NCI-H69 (cell line): ENCODE measurements at regions not wholly inside any gene's neighbourhood (a gene's known extent, or its start where the extent isn't known, plus 50 kb on each side); places are given as distances from the start of the nearest gene placed in this dataset.

ENCODE experiments used
- DNase-seq: peaks from one replicate; lab custom pipeline; 2025; lab: John Stamatoyannopoulos, UW

DNA sequence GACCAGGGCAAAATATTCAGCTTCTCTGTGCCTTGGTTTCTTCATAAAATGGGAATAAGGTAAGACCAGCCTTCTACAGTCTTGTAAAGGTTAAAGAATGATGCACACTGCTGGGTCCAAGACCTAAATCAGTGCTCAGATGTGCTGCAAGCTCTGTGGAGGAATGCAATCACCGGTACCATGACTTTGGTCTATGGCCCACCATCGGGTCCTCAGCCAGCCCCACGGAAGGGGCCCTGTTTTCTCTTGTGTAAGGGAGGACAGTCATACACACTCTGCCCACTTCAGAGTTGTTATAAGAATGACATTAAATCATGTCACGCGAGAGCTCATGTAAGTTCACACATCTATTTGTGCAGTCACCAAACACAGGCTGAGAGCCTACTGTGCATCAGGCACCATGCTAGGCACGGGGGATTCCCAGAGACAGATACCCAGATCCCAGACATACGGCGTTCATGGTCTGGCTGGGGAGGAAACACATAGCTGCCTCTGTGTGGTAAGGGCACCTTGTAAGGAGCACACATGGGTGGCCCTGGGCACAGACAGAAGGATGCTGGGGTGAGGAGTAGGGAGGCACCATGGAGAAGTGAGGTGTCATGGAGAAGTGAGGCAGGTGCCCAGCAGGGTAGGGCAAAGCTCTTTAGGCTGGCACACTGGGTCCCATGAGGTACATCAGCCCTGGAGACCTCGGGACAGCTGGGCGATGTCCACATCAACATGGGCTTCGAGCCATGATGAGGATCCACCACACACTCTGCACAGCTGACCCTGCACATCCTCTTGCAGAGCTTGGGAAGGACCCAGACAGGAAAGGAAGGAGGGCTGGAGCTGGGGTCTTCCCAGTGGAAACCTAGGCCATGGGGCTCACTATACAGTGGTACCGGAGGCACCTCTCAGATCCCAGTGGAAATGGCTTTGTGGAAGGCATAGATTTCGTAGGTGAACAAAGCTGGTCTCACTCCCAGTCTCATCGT is 190.4 kb upstream of the DIO3 start:
- DNase-seq: no peak

DNA sequence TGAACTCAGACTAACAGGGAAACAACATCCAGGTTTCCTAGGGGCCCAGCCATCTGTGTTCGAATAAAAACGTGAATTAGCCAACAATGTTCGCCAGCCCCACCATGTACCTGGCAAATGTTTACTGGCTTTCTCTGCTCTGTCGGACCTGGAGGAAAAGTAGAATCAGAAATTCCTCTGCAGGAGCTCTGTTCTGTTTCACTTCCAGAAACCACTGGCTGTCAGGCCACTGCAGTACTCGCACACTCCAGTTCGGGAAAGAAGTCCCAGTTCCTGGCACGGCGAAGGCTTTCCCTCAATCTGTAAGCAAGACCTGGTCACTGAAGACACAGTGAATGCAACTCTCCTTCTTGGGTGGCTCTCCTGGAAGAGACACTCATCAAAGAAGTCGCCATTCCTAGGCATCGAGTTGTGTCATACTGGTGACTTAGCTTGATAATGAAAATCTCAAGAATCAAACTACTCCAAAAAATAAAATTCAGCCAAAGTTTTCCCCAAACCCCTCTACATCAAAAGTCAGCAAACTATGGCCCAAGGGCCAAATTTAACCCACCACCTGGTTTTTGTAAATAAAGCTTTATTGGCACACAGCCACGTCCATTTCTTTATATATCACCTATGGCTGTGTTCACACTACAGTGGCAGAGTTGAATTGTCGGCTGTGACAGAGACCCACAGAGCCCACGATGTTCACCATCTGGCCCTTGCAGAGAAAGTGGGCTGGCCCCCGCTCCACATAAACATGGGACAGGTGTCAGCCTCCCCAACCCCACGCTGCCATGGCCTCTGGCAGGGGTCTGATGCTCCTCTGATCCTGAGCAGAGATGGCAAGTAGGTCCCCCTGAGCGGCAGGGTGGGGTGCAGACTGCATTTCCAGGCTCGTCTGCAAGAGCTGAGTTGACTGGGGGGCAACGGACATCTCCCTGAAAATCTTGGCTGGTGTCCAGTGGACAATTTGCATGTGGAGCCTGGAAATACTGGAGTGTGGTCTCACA is 189.2 kb upstream of the DIO3 start:
- no peak for DNase-seq

DNA sequence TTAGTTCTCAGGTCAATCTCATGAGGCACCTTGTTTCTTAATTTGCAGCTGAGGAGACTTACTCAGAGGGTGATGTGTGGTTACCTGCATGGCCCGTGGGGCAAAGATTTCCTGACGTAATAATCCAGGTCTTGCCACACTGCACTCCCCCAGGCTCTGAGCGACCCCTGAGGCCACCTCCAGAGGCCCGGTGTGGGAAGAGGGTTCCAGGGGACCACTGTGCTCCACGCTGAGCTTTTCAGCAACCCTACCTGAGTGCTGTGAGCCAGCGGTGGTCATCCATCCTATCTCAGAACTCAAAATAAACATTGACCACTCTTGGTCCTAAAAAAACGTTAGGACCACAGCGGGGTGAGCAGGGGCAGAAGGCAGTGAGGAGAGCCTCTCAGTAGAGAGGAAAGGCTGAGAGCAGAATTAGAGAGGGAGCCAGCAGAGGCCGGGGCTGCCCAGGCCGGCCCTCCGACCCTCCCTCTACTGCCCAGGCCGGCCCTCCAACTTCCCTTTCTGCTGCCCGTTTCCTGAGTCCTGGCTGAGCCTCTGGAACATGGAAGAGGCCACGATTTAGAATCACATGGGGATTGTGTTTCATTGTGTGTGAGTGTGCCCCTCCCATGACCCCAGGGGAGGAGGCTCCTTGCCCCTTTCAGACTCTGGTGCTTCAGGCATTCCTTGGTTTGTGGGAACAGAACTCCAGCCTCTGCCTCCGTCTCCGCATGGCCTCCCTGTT is 188.2 kb upstream of the DIO3 start:
- DNase-seq: no peak

DNA sequence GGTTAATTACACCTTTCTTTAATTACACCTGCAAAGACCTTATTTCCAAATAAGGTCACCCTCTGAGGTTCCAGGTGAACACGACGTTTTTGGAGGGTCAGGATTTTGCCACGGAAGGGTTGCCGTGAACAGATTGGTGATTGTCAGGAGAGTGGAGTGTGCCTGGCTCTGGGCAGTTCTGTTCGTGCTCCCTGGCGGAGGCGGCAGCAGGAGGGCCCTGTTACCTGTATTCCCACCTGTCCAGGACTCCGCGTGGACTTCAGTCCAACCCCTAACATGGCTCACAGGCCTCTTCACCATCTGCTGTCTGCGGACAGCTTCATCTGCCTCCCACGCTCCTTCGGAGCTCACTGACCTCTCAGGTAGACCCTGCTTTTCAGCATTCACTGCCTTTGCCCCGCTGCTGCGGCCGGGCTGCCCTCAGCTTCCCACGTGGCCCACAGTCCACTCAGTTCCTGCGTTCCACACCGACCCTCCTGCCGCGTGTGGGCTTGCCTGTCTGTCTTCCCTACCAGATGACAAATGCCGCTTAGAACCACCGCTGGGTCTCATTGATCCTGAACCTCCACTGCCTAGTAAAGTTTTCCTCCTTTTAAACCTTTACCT is 187.5 kb upstream of the DIO3 start:
- no peak for DNase-seq

DNA sequence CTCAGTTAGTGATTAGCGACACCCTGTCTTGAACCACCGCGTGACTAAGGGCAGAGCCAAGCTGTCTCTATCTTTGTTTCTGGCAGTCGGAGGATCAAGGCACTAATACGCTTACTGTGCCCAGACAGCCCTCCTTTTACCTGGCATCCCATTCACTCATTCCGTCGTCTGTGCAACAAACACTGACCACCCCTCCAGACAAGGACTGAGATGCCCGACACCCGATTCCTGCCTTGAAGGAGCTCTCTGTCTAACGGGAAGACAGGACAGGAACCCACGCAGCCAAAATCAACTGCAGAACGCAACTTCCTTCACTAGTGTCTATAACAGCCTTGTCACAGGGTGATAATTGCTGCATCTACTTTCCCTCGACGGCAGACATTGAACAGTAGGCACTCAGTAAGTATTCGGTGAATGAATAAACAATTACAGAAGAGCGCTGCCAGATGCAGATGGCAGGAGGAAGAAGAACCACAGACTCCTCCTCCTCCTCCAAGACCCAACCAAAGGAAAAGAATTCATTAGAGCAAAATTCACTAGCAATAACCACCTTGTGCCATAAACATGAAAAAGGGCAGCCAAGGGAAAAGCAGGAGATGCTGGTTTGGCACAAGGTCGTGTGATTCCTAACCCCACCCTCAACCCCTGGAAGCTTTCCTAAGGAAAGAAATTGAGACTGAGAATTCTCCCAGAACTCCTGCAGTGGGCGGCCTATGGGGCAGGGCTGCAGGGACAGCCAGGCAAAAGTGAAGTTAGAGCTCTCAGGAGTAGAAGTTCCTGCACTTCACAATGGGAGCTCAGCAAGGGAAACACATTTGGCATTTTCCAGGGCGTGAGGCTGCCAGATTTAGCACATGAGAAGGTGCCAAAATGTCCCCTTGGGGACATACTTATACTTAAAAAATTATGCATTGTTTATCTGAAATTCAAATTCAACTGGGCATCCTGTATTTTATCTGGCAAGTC is 186.6 kb upstream of the DIO3 start:
- DNase-seq: no peak

DNA sequence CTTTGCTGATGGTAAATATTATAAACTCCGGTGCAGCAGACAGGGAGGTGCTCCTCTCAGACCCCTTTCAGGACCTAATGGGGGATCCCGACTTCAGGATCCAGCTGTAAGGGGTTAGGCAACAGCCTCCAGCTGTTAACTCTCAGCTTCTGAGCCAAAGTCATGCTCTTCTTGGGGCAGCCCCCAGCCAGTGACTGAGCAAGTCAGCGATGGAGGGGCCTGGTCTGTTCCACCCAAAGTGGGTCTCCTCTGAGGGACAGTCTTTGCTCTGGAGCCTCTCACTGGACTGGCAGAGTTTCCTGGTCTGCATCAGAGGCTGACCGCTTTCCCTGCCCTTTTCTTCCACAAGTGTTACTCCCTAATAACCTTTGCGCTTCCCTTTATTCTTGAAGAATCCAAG is 184.2 kb upstream of the DIO3 start:
- DNase-seq: no peak

DNA sequence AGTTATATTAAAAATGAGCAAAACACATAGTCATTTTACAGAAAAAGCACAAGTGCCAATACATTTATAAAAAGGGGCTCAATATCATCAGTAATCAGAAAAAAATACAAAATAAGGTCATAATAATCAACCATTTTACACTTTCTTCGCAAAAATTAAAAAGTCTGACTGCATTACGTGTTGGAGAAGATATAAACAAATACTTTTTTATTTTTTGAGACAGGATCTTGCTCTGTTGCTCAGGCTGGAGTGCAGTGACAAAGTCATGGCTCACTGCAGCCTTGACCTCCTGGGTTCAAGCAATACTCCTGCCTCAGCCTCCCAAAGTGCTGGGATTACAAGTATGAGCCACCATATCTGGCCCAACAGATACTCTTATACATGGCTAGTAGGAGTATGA is 181.5 kb upstream of the DIO3 start:
- no peak for DNase-seq

DNA sequence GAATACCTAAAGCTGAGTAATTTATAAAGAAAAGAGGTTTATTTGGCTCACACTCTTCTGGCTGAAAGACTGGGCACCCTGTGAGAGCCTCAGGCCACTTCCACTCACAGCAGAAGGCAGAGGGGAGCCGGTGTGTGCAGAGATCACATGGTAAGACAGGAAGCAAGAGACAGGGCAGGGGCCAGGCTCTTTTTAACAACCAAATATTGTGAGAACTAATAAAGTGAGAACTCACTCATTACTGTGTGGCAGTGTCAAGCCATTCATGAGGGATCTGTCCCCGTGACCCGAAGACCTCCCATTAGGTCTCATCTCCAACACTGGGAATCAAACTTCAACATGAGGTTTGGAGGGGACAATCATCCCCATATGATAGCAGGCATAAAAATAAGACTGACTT is 180.8 kb upstream of the DIO3 start:
- DNase-seq: no peak

DNA sequence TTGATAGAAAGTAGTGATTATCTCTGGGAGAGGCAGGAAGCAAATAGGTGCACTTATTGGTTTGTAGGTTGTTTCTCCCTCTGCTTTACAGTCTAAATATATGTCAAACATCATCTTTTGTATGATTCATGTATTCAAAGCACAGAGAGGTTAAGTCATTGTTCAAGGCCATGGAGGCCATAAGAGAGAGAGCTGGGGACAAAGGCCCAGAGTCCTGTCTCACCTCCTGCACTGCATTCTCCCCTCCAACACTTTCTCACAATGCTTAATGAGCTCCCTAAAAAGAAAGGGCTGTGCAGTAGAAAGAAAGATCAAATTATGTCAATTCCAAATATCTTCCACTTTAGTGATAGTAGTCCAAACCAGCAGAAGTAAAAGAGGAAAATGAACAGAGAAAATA is 180.4 kb upstream of the DIO3 start:
- DNase-seq: no peak

DNA sequence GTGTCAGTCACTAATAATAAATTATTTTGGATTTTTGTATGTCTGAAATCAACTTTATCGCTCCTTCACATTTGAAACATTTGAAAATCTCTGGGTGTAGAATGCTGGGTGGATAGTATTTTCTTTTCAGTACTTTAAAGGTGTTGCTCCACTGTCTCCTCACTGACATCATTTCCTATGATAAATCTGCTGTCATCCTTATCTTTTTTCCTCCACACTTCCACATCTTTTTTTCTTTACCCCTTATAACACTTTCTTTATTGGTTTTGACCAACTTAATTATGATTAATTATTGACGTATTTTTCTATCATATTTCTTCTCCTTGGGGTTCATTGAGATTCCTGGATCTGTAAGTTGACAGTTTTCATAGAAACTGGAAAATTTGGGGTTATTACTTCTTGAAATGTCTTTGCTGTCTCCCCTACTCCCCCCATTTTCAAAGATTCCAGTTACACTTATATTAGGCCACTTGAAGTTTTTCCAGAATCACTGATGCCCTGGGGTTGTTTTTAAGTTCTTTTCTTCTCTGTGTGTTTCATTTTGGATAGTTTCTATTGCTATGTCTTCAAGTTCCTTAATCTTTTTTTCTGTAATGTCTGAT is 177.5 kb upstream of the DIO3 start:
- no peak for DNase-seq

DNA sequence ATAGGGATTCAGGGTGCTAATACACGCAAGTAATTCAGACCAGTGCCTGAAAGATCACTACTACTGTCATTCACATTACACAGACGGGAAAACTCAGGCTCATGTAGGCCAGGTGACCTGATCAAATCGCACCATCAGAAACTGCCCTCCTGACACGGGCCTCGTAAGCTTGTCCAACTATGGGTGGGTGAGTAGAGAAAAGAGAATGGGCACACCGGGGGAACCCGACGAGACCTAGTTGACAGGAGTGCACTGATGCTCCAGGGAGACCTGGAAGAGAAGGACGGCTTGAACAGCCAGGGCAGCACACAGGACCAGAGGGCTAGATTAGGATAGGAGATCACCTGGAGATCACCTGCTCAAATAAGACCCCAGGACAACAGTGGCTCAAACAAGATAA is 166.9 kb upstream of the DIO3 start:
- no peak for DNase-seq

DNA sequence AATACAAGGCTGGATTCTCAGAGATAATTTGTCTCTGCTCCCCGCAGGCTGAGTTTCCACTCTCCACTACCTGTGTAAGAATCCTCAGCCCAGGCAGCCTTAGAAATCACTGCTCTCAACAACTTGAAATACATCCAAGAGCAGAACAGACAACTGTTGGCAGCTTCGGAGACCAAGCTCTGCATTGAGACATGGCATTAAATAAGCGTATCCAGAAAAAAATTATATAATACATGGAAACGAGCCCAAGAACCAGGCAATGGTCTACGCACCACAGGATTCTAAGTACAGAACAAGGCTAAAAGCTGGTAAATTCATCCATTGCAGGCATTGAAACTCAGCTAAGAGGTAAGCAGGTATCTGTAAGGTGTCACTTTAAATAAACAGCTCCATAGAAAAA is 165.5 kb upstream of the DIO3 start:
- no peak for DNase-seq

DNA sequence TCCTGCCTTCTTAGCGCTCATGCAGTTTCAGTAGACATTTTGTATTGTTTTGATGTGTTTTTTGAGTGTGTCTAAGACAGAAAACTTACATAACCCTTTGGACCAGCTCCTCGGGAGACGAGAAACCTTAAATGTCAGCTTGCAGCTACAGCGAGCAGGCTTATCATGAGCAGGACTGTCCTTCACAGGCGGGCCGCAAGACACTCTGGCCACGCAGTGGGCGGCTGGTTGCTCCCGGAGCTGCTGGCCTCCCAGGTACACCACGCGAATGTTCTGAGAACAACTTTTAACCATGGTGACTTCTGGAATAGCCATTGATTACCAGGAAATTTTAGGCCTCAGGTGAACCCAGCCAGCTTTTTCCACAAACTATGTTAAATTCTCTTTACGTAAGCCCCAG is 164.1 kb upstream of the DIO3 start:
- DNase-seq: no peak

DNA sequence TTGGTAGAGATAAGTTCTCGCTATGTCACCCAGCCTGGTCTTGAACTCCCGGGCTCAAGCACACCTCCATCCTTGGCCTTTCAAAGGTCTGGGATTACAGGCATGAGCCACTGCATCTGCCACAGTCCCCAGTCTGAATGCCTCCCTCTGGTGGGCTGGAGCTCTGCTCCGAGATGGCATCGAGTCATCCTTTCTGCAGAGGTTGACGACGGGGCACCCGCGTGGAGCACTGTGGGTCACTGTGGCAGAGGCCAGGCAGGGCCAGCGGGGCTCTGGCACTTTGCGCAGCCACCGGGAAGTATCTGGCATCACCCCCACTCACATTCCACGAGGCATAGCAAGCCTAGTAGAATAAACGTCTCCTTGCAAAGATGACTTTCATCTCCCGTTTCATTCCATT is 163.3 kb upstream of the DIO3 start:
- no peak for DNase-seq

DNA sequence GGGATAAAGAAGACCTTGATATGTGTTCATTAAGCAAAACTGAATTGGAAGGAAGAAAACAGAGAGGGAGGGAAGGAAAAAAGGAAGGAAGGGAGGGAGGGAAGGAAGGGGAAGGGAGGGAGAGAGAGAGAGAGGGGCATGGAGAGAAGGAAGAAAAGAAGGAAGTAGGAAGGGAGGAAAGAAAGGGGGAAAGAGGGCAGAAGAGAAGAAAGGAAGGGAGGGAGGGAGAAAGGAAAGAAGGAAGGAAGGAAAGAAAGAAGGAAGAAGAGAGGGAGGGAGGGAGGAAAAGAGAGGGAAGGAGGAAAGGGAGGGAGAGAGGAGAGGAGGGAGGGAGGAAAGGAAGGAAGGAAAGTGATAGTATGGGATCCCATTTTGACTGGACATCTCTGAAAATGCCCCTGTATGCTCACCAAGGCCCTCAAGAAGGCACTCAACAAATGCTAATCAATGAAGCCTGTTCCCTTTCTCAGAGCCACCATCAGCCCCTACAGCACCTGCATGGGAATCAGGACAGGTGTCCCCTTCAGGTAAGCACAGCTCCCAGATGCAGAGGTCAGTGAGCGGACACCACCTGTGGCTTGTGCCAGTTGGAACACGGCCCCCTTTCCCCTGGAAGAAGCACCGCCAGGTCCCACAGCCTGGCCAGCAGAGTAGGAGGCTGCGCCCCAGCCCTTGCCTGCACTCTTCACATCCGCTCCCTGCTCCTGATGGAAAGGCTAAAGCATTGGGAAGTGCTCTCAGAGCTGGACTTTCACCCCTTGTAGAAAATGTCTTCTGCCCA is 161.4 kb upstream of the DIO3 start:
- no peak for DNase-seq

DNA sequence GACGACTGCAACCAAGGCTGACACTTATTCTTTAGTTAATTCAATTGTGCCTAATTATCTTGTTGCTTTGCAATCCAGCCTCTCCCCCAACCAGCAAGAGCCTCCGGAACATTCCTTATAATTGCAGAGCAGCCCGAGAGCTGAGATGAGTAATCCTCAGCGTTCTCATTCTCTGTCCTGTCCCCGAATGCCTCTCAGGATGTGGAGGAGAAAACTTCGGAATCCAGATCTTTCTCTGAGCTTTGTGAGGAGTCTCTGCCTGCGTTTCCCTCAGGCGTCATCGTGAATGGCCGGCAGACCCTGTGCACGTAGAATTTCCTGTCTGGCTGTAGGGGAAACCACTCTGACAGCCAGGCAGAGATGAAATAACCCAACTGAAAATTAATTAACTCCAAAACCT is 160.5 kb upstream of the DIO3 start:
- DNase-seq: no peak

DNA sequence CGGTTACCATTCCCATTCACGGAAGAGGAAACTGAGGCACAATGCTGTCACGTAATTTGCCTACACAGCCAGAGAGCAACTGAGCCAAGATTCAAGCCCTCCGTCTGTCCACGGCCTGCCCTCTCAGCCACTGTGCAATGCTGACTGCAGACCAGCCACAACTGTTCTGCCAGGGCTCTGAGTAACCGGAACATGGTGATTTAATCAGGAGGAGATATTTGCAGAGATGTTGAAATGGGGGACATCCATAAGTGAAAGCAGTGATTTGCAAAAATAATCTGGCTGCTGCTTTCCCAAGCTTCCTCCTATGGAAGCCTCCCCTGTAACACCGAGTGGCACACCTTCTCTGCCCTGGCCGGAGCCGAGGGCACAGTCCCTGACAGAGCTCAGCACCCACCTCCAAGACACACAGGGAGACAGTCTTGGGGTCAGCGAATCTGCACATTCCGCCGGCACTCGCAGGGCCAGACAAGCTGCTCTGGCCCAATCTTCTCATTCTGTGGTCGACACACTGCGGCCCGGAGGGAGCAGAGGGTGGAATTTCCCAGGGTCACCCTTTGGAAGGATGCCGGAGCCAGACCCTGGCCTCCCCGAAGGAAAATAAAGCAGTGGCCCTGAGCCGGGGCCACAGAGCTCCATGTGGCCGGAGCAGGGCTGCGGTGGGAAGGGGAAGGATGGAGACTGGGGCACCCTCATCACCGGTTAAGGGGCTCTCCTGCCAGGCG is 158.2 kb upstream of the DIO3 start:
- no peak for DNase-seq

DNA sequence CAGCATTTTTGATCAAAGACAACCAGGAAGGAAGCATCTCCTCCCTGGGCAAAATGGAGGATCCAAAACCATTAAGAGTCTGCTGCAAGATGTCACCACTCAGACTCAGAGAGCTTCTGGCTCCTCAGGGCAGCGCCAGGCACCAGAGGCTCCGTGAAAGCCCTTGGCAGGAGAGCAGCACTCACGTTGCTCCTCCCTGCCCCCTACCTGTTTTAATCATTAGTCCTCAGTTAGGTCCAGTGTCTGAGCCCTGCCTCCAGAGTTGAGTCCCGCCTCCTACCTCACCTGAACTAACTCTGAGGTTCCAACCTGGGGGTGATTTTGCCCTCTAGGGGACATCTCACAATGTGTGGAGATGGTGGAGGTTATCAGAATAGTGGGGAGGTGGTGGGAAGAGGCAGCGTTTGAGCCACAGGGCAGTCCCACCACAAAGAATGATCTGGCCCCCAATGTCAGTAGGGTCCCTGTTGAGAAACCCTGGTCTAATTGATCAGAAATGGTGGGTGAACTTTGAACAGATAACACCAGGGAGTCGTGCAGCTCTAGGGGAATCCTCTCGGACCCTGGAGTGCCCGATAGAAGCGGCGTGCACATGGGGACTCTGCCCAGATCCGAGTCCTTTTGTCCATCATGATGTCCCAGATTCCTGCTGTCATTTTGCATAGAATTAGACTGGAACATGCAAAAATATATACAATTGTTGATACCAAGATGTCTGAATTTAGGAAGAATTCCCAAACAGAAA is 156.7 kb upstream of the DIO3 start:
- no peak for DNase-seq
